GM18505 (cell line): ENCODE measurements at regions not wholly inside any gene's neighbourhood (a gene's known extent, or its start where the extent isn't known, plus 50 kb on each side); places are given as distances from the start of the nearest gene placed in this dataset.

Source experiments
- ATAC-seq: cut with Tn5 transposase; IDR thresholded peaks from one replicate; pipeline ENCODE4 v1.9.1; 2021; ENCODE audit not compliant: unreplicated experiment
- POLR2A ChIP-seq: IDR thresholded peaks from 4 replicates; pipeline ENCODE4 v1.6.1; 2011; ENCODE audit warnings: borderline replicate concordance; ENCODE audit not compliant: insufficient read depth, insufficient read length; ENCODE audit errors: extremely low read depth

DNA sequence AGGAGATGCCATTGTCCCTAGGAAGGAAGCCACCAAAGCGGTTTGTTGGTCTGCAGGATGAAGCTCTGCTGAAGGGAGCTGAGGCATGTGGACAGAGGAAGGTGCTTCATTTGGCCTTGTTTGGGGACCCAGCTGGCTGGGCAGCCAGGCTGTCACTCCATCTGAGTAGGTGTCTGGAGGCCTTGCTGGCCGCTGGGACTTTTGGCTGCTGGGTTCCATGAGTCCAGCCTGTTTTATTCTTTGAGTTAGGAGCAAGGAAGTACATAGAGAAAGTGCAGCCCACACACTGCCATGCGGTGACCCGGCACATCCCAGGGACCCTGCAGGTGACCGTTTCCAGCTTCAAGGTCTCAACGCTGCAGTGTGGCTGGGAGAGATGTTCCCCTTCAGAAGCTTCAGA lies 251.2 kb upstream of the IRX4 start:
- no peak for TF ChIP-seq POLR2A
- no peak for ATAC-seq

- no peak for ATAC-seq
- no peak for TF ChIP-seq POLR2A
Observed at GRCh38 chr5:2133080-2133479, 250.4 kb upstream of the IRX4 start.

- no peak for TF ChIP-seq POLR2A
Observed at GRCh38 chr5:2132497-2132847, 249.7 kb upstream of the IRX4 start.

DNA sequence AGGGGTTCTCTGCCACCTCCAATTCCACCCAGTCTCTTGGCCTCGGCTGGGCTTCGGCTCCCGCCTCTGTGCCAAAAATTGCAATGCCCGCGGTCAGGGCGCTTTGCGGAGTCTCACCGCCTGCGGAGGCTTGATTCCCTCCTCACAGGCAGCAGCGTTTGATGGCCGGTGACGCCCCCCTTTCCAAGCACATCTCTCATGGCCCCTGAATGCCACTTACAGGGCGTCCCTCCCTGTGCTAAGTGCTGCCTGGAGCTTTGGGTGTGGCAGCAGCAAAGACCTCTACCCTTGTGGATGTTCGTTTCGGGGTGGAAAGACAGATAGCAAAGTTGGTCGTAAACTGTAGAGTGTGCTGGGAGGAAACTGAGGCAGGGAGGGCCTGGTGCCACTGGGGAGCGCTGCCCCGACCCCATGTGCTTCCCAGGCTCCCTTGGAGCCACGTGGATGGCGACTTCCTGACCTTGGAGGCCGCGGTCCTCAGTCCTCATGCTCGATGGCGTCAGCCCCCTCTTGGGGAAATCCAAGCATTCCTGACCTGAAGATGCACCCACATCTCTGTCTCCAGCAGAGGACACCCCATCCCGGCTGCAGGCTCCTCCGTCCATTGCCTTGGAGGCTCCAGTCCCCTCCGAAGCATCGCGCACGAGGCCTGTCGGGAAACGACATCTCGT lies 249.2 kb upstream of the IRX4 start:
- ATAC-seq = no peak

More at GRCh38 chr5:2132497-2132847, 249.7 kb upstream of the IRX4 start:
- ATAC-seq = no peak

GRCh38 chr5:2131196-2131595 lies 248.5 kb upstream of the IRX4 start:
- no peak for TF ChIP-seq POLR2A
- ATAC-seq = no peak

More for the DNA sequence above, 249.2 kb upstream of the IRX4 start:
- no peak for TF ChIP-seq POLR2A

DNA sequence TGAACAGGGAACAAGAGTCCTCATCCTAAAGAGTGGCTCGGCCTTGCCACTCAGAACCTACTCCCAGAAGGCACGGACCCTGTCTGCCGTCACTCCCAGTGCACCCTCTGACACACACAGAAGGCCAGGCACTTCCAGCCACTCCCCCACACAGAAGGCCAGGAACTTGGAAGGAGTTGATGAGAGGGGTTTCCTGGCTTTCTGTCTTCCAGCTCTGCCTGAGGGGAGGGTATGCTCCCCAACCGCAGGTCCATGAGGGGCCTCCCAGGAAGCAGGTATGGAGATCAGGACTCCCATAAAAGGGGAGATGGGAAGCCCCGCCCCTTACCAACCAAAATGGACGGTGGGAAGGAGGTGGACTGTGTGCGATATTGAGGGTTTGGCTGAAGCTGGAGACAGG lies 247.6 kb upstream of the IRX4 start:
- no peak for ATAC-seq
- no peak for TF ChIP-seq POLR2A

DNA sequence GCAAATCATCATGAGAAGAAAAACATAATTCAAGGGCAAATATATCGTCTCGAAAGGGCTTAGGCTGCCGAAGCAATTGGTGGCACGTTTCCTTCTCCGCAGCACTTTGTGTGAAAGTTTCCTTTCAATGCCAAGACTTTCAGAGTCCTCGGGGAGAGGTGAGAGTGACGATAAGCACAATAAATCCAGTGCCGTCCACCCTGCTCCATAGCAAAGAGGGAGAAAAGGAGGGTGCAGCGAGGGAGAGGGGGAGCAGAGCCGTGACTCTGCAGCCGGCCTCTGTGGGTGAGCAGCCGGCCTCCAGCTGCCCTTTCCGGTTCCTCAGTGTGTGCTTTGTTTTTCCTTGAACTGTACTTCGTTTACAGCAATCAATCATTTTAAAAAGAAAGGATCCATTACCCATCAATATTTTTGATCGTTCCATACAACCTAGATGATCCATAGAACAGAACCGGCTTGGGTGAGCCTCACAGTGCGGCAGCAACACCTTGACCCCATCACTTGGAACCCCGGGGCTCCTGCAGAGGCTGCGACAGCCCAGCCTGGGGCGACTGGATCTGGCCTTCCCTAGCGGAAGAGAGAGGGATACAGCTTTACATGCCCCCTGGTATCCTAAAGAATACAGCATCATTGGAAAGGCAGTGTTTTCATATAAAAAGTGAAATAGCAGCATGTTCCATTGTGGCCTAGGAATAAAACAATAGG lies 247.0 kb upstream of the IRX4 start:
- ATAC-seq = no peak
- no peak for TF ChIP-seq POLR2A

DNA sequence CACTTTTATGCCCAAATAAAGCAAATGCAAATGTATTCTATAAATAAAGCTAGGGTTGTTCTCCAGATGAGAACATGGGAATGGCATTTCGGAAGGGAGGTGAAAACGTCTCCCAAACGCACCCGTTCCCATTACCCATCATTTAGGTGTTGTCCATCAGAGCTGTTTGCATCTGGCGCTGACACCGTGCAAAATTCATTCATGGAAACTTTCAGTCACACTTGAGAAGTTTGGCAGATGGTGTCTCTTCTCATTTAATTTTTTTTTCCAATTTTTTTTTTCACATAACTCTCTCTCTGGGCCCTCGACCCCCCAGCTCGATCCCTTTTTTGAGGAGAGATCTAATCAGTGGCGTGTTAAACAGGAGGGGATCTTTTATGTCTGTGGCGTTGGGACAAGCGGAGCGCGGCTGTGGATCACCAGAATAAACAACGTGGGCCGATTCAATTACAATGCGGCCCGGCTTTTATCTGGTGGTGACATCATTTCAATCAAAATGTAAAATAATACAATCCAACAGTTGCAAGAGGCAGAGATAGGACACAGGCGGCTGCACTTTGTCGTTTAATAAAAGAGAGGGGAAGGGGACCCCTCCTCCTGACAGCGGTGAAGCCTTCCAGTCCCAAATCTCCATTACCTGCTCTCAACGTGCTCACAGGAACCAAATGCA lies 246.1 kb upstream of the IRX4 start:
- ATAC-seq = no peak
- TF ChIP-seq POLR2A = no peak

DNA sequence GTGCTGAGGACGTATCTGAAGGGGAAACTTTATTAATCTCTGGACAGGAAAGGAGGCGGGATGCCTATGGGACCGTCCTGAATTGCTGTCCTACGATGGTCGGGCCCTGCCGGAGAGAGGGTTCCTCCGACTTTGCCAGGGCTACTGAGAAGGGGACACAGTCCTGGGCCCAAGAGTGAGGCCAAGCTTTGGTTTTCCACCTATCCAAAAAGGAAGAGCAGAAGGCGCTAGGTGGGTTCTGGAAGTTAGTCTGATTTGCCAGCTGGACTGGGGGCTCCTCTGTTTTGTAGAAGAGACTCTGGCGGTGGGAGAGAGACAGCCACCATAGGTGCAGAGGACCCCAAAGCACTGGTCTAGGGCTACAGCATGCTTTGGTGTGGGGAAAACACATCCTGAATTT lies 243.8 kb upstream of the IRX4 start:
- TF ChIP-seq POLR2A = no peak
- ATAC-seq = no peak

DNA sequence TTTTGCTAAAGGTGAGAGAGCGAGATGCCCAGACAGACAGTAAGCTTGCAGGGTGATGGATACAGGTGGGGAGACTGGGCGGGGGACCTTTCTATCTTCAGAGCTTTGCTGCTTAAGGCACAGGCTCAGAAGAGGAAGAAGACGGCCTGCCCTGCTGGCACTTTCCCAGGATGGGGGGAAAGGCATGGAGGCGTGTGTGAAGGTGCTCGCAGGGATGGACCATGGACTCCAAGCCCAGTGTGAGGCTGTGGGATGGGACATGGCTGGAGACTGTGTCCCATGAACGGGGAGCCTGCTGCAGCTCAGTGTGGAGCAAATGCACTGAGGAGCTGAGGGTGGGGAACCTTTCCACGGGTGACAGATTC lies 243.2 kb upstream of the IRX4 start:
- no peak for TF ChIP-seq POLR2A
- no peak for ATAC-seq

DNA sequence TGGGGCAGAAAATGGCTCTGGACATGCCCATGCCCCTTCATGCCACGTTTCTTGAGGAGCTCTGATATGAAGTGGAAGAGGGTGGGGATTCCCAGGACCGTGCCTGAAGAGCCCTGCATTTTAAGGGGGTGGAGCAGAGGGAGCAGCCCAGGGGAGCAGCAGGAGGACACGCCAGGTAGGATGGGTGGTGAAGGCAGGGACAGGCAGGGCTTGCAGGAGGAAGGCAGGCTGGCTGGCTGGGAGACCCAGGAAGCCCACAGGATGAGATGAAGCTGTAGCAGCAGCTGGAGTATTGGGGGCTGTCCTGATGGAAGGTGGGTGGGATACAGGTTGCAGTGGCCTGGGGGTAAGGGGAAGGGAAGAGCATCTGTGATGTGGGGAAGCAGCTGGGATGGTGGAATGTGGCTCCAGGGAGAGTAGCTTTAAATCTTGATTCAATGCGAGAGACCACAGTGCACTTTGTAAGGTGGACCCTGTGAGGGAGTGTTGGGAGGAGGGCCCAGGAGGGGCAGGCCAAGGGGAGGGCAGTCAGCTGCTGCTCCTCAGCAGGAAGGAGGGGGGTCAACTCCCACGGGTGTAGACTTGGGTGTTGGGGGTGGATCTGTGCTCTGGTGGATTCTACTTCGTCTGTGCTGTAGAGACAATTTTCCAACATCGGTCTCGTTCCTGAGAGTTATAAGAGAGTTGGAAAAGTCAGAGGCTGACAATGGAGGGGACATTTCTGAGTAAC lies 242.6 kb upstream of the IRX4 start:
- no peak for ATAC-seq
- TF ChIP-seq POLR2A = no peak

- ATAC-seq = no peak
- no peak for TF ChIP-seq POLR2A
Observed at GRCh38 chr5:2124434-2125170, 241.9 kb upstream of the IRX4 start.

GRCh38 chr5:2123874-2124273 lies 241.1 kb upstream of the IRX4 start:
- no peak for TF ChIP-seq POLR2A
- no peak for ATAC-seq

DNA sequence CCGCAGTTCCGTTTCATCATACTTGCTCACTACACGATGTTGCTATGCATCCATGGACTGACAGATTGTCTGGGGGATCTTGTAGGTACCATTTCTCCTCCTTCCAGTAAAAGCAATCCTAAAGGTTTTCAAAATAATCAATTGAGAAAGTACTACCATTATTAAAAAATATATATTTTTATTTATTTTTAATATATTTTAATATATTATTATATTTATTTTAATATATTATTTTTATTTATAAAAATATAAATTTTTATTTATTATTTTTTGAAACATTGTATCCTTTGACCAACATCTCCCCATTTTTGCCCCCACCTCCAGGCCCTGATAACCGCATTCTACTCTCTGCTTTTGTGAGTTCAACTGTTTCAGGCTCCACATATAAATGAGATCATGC lies 237.6 kb upstream of the IRX4 start:
- no peak for ATAC-seq
- no peak for TF ChIP-seq POLR2A

GRCh38 chr5:2119573-2119972 lies 236.8 kb upstream of the IRX4 start:
- no peak for TF ChIP-seq POLR2A

More at GRCh38 chr5:2119573-2119972, 236.8 kb upstream of the IRX4 start:
- no peak for ATAC-seq
